ENCODE measurements at regions not wholly inside any gene's neighbourhood (a gene's known extent, or its start where the extent isn't known, plus 50 kb on each side); places are given as distances from the start of the nearest gene placed in this dataset.

DNA sequence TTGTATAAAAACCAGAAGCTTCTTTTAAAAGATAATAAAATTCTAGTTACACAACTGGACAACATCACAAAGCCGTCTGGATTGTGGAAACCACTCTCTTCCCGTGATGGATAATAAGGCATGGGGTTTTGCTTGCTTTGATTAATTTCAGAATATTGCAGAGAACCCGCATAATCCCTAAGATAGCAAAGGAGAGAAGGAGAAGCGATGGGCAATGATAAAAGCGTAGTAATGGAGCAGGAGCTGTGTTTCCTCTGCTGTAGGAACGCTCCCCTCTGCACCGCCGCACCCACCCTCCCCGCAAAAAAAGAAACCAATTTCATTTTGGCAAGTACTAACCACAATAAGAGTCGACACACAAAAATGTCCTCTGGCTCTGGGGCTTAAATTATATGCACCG is 340.9 kb upstream of the PSMD7 start:
- TF ChIP-seq, protein P1, sequence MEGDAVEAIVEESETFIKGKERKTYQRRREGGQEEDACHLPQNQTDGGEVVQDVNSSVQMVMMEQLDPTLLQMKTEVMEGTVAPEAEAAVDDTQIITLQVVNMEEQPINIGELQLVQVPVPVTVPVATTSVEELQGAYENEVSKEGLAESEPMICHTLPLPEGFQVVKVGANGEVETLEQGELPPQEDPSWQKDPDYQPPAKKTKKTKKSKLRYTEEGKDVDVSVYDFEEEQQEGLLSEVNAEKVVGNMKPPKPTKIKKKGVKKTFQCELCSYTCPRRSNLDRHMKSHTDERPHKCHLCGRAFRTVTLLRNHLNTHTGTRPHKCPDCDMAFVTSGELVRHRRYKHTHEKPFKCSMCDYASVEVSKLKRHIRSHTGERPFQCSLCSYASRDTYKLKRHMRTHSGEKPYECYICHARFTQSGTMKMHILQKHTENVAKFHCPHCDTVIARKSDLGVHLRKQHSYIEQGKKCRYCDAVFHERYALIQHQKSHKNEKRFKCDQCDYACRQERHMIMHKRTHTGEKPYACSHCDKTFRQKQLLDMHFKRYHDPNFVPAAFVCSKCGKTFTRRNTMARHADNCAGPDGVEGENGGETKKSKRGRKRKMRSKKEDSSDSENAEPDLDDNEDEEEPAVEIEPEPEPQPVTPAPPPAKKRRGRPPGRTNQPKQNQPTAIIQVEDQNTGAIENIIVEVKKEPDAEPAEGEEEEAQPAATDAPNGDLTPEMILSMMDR (IDR thresholded peaks at IDR 0.05; ENCODE audit: low read depth, low read length, poor library complexity, severe bottlenecking), result no peak
- no peak for TF ChIP-seq EZH2phosphoT487 (IDR thresholded peaks at IDR 0.05; ENCODE audit: borderline replicate concordance, low read length)

Measured in DOHH2 (cell line).